Ovary (tissue), 3 donors: ENCODE measurements at regions not wholly inside any gene's neighbourhood (a gene's known extent, or its start where the extent isn't known, plus 50 kb on each side); places are given as distances from the start of the nearest gene placed in this dataset.

ENCODE experiments used
- POLR2A ChIP-seq: fragments of 450-650 bp; IDR thresholded peaks from one replicate; pipeline ENCODE4 v1.6.1; 2017; ENCODE audit warnings: antibody characterized with exemption, mild to moderate bottlenecking, moderate library complexity
- TF ChIP-seq, protein P1 (sequence below), 3 donors: fragments of 450-650 bp in 2 of 3; fragments of 200-600 bp in 1 of 3; IDR thresholded peaks; one replicate each; pipeline versions ENCODE4 v1.5.1 to v1.8.0; 2016 to 2022; ENCODE audit warnings: antibody characterized with exemption in 3 of 3, mild to moderate bottlenecking in 1 of 3
- donor health status: DM: no; HTN: no; CAD: no.

DNA sequence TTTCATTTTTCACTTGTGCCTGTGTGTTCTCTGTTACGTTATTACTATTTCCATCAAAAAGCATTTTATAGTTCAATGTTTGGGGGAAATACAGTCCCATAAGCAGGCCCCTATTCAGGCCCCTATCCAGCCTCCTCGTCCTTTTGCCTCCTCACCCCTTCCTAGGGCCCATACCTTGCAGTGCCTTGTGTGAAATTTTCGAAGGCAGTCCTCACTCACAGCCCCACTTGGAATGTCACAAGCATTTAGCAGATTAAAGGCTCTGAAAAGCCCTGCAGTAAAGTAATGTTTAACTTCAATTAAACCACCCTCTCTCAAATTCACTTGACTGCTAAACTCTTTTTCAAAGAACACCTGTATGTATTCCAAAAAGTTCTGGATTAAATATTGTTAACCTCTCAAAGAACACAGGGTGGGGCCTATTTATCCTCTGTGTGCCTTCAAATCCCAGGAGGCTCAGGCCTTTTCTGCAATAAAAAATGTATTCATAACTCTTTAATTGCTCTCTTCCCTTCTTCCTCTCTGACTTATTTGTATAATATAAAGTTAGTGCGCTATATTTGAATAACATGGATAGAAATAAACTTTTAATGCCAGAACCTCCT is 202.5 kb downstream of the FOXA2 start:
- TF ChIP-seq, protein P1, sequence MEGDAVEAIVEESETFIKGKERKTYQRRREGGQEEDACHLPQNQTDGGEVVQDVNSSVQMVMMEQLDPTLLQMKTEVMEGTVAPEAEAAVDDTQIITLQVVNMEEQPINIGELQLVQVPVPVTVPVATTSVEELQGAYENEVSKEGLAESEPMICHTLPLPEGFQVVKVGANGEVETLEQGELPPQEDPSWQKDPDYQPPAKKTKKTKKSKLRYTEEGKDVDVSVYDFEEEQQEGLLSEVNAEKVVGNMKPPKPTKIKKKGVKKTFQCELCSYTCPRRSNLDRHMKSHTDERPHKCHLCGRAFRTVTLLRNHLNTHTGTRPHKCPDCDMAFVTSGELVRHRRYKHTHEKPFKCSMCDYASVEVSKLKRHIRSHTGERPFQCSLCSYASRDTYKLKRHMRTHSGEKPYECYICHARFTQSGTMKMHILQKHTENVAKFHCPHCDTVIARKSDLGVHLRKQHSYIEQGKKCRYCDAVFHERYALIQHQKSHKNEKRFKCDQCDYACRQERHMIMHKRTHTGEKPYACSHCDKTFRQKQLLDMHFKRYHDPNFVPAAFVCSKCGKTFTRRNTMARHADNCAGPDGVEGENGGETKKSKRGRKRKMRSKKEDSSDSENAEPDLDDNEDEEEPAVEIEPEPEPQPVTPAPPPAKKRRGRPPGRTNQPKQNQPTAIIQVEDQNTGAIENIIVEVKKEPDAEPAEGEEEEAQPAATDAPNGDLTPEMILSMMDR (IDR thresholded peaks at IDR 0.05): no peak
- no peak for TF ChIP-seq POLR2A
